DOHH2 (cell line): ENCODE measurements at regions not wholly inside any gene's neighbourhood (a gene's known extent, or its start where the extent isn't known, plus 50 kb on each side); places are given as distances from the start of the nearest gene placed in this dataset.

ENCODE experiments used
- H3F3A ChIP-seq: fragments of 200-600 bp; sonication (generic), shearing (Covaris generic); 2 replicates; pipeline ENCODE4 v1.6.0; 2016; ENCODE audit warnings: antibody characterized with exemption, mild to moderate bottlenecking; ENCODE audit not compliant: control insufficient read depth, insufficient read depth
- H3K27ac ChIP-seq: fragments of 200-600 bp; sonication (generic); 2 replicates; pipeline ENCODE4 v1.5.1; 2014; ENCODE audit warnings: low read depth, mild to moderate bottlenecking, low read length, moderate library complexity
- H3K27me3 ChIP-seq: fragments of 200-600 bp; sonication (generic); 2 replicates; pipeline ENCODE4 v1.6.1; 2014; ENCODE audit warnings: mild to moderate bottlenecking, low read length, mixed read lengths; ENCODE audit not compliant: control insufficient read depth
- H3K36me3 ChIP-seq: fragments of 200-600 bp; sonication (generic); 2 replicates; pipeline ENCODE4 v1.6.1; 2014; ENCODE audit warnings: mild to moderate bottlenecking, low read length, moderate library complexity, mixed read lengths; ENCODE audit not compliant: control insufficient read depth
- H3K4me1 ChIP-seq: fragments of 200-600 bp; sonication (generic); 2 replicates; pipeline ENCODE4 v1.6.1; 2014; ENCODE audit warnings: mild to moderate bottlenecking, low read length, mixed read lengths; ENCODE audit not compliant: control insufficient read depth
- H3K4me2 ChIP-seq: fragments of 200-600 bp; sonication (generic); 2 replicates; pipeline ENCODE4 v1.6.0; 2014; ENCODE audit warnings: mild to moderate bottlenecking, low read length, moderate library complexity
- H3K4me3 ChIP-seq: fragments of 200-600 bp; sonication (generic); 2 replicates; pipeline ENCODE4 v1.5.1; 2014; ENCODE audit warnings: mild to moderate bottlenecking, low read length, mixed read lengths
- H3K79me2 ChIP-seq: fragments of 200-600 bp; sonication (generic); 2 replicates; pipeline ENCODE4 v1.6.1; 2014; ENCODE audit warnings: mild to moderate bottlenecking, low read length, mixed read lengths; ENCODE audit not compliant: control insufficient read depth
- H3K9me2 ChIP-seq: fragments of 200-600 bp; sonication (generic); replicated peaks from 2 replicates; pipeline ENCODE4 v1.6.1; 2014; ENCODE audit warnings: mild to moderate bottlenecking, low read length, mixed read lengths; ENCODE audit not compliant: control insufficient read depth
- H3K9me3 ChIP-seq: fragments of 200-600 bp; sonication (generic); 2 replicates; pipeline ENCODE4 v1.6.1; 2014; ENCODE audit warnings: antibody characterized with exemption, low read length, mixed read lengths; ENCODE audit not compliant: control insufficient read depth, insufficient read depth
- H4K20me1 ChIP-seq: fragments of 200-600 bp; sonication (generic); 2 replicates; pipeline ENCODE4 v1.6.0; 2014; ENCODE audit warnings: low read depth, mild to moderate bottlenecking, antibody characterized with exemption, low read length, moderate library complexity; ENCODE audit not compliant: control insufficient read depth, insufficient read depth
- CTCF ChIP-seq: fragments of 200-600 bp; sonication (generic); IDR thresholded peaks from one replicate; pipeline ENCODE4 v1.5.1; 2014; ENCODE audit warnings: antibody characterized with exemption, mild to moderate bottlenecking, low read depth, low read length; ENCODE audit not compliant: poor library complexity, severe bottlenecking
- EZH2phosphoT487 ChIP-seq: fragments of 200-600 bp; sonication (generic); IDR thresholded peaks from 2 replicates; pipeline ENCODE4 v1.6.1; 2017; ENCODE audit warnings: borderline replicate concordance, mild to moderate bottlenecking, antibody characterized with exemption, low read length, moderate library complexity, mixed read lengths

- Histone ChIP-seq H3K36me3 (no peaks in the 10 kb centered on the region), H3K79me2 (no peaks in the 10 kb centered on the region), H3K4me2 (no peak overlapping the region), H3K9me2 (no peaks in the 10 kb centered on the region), H3F3A (no peaks in the 10 kb centered on the region), H3K9me3 (no peaks in the 10 kb centered on the region), H4K20me1 (no peaks in the 10 kb centered on the region), H3K4me1 (no peaks in the 10 kb centered on the region), H3K27ac (no peak overlapping the region), H3K27me3 (peaks cover 9% of the 10 kb centered on the region; the same call in 1 of the 2 replicates), H3K4me3 (no peak overlapping the region)
- TF ChIP-seq EZH2phosphoT487 (no peak), CTCF (no peak)
Measured at GRCh38 chr3:107907996-107908395, 182.8 kb downstream of the CD47 start.

GRCh38 chr3:107904536-107905066 is 186.2 kb downstream of the CD47 start:
- H3K4me3 ChIP-seq = no peak overlapping the region
- no peaks in the 10 kb centered on the region; the same call in 1 of the 2 replicates for H3K9me3 ChIP-seq
- H3K27me3 ChIP-seq = peaks cover 13% of the 10 kb centered on the region; the same call in 1 of the 2 replicates
- H3K36me3 ChIP-seq = no peaks in the 10 kb centered on the region
- H3K27ac ChIP-seq = no peak overlapping the region
- H3K9me2 ChIP-seq = no peaks in the 10 kb centered on the region
- H3K4me2 ChIP-seq = no peak overlapping the region
- no peaks in the 10 kb centered on the region for H3K79me2 ChIP-seq
- H3K4me1 ChIP-seq = no peaks in the 10 kb centered on the region
- TF ChIP-seq EZH2phosphoT487 = no peak
- H4K20me1 ChIP-seq = no peaks in the 10 kb centered on the region
- no peaks in the 10 kb centered on the region for H3F3A ChIP-seq

GRCh38 chr3:107899990-107900651 is 190.7 kb downstream of the CD47 start:
- no peaks in the 10 kb centered on the region; the same call in 1 of the 2 replicates for H3K9me3 ChIP-seq
- H3K9me2 ChIP-seq = no peaks in the 10 kb centered on the region
- no peak for TF ChIP-seq EZH2phosphoT487
- no peak for TF ChIP-seq CTCF
- H3K27me3 ChIP-seq = peaks cover 10% of the 10 kb centered on the region; the same call in 1 of the 2 replicates
- no peaks in the 10 kb centered on the region for H3F3A ChIP-seq
- H3K27ac ChIP-seq = no peak overlapping the region
- no peaks in the 10 kb centered on the region for H3K36me3 ChIP-seq
- no peaks in the 10 kb centered on the region for H3K4me1 ChIP-seq
- H4K20me1 ChIP-seq = no peaks in the 10 kb centered on the region
- H3K79me2 ChIP-seq = no peaks in the 10 kb centered on the region
- H3K4me3 ChIP-seq = no peak overlapping the region
- H3K4me2 ChIP-seq = no peak overlapping the region

GRCh38 chr3:107897471-107898061 is 193.3 kb downstream of the CD47 start:
- Histone ChIP-seq H3K4me2 (no peak overlapping the region), H3K9me3 (no peaks in the 10 kb centered on the region; the same call in 1 of the 2 replicates), H3K27ac (no peak overlapping the region), H3K27me3 (peaks cover 13% of the 10 kb centered on the region; the same call in 1 of the 2 replicates), H3K79me2 (no peaks in the 10 kb centered on the region), H3K36me3 (no peaks in the 10 kb centered on the region), H3K4me1 (no peaks in the 10 kb centered on the region), H3F3A (no peaks in the 10 kb centered on the region), H3K4me3 (no peak overlapping the region), H4K20me1 (no peaks in the 10 kb centered on the region), H3K9me2 (no peaks in the 10 kb centered on the region)
- TF ChIP-seq EZH2phosphoT487 = no peak
- TF ChIP-seq CTCF = no peak
